IPS-11a (cell line): ENCODE measurements at regions not wholly inside any gene's neighbourhood (a gene's known extent, or its start where the extent isn't known, plus 50 kb on each side); places are given as distances from the start of the nearest gene placed in this dataset.
"Not testable (repeated sequence)": the region's sequence is repeated elsewhere in the genome, so short reads cannot be mapped to it uniquely, and the experiment has no call there.

Source experiments
- H3K4me3 ChIP-seq: one replicate; pipeline ENCODE4 v1.5.1; 2013; ENCODE audit warnings: low read depth, low read length, control low read depth

- no peak overlapping the region for H3K4me3 ChIP-seq
These were observed 689.4 kb upstream of the SLC8A1 start for GRCh38 chr2:41141146-41141791.

- H3K4me3 ChIP-seq, result no peak overlapping the region
These were observed 690.6 kb upstream of the SLC8A1 start for GRCh38 chr2:41142478-41142877.

- H3K4me3 ChIP-seq, result no peak overlapping the region
These were observed 693.2 kb upstream of the SLC8A1 start for GRCh38 chr2:41145066-41145465.

GRCh38 chr2:41149054-41149453, 697.2 kb upstream of the SLC8A1 start:
- no peak overlapping the region for H3K4me3 ChIP-seq

GRCh38 chr2:41151746-41152145, 699.9 kb upstream of the SLC8A1 start:
- H3K4me3 ChIP-seq, result no peak overlapping the region

- H3K4me3 ChIP-seq, result no peak overlapping the region
These were observed 700.4 kb upstream of the SLC8A1 start for GRCh38 chr2:41152318-41152717.

- H3K4me3 ChIP-seq, result no peak overlapping the region
These were observed 708.5 kb upstream of the SLC8A1 start for GRCh38 chr2:41160439-41160838.

- H3K4me3 ChIP-seq, result no peak overlapping the region
These were observed 715.1 kb upstream of the SLC8A1 start for GRCh38 chr2:41167014-41167413.

- H3K4me3 ChIP-seq, result no peak overlapping the region
These were observed 717.9 kb upstream of the SLC8A1 start for GRCh38 chr2:41169744-41170143.

GRCh38 chr2:41170589-41170988, 718.7 kb upstream of the SLC8A1 start:
- H3K4me3 ChIP-seq, result no peak overlapping the region

- no peak overlapping the region for H3K4me3 ChIP-seq
These were observed 728.5 kb upstream of the SLC8A1 start for GRCh38 chr2:41180387-41180786.

- H3K4me3 ChIP-seq, result no peak overlapping the region
These were observed 731.1 kb upstream of the SLC8A1 start for GRCh38 chr2:41182961-41183360.

- H3K4me3 ChIP-seq, result no peak overlapping the region
These were observed 735.7 kb upstream of the SLC8A1 start for GRCh38 chr2:41187376-41188122.

GRCh38 chr2:41194230-41194629, 742.3 kb upstream of the SLC8A1 start:
- no peak overlapping the region for H3K4me3 ChIP-seq

- no peak overlapping the region for H3K4me3 ChIP-seq
These were observed 745.9 kb upstream of the SLC8A1 start for GRCh38 chr2:41197781-41198180.

- no peak overlapping the region for H3K4me3 ChIP-seq
These were observed 747.4 kb upstream of the SLC8A1 start for GRCh38 chr2:41199334-41199733.

GRCh38 chr2:41204315-41204714, 752.4 kb upstream of the SLC8A1 start:
- no peak overlapping the region for H3K4me3 ChIP-seq

GRCh38 chr2:41206004-41206403, 754.1 kb upstream of the SLC8A1 start:
- no peak overlapping the region for H3K4me3 ChIP-seq

- no peak overlapping the region for H3K4me3 ChIP-seq
These were observed 755.7 kb upstream of the SLC8A1 start for GRCh38 chr2:41207578-41207977.

GRCh38 chr2:41210030-41210429, 758.1 kb upstream of the SLC8A1 start:
- not testable (repeated sequence) for H3K4me3 ChIP-seq

GRCh38 chr2:41216978-41217377, 765.1 kb upstream of the SLC8A1 start:
- H3K4me3 ChIP-seq, result no peak overlapping the region

GRCh38 chr2:41222593-41222992, 770.7 kb upstream of the SLC8A1 start:
- H3K4me3 ChIP-seq, result no peak overlapping the region

GRCh38 chr2:41234093-41234492, 782.2 kb upstream of the SLC8A1 start:
- H3K4me3 ChIP-seq, result no peak overlapping the region
